Caki2 (cell line): ENCODE measurements at regions not wholly inside any gene's neighbourhood (a gene's known extent, or its start where the extent isn't known, plus 50 kb on each side); places are given as distances from the start of the nearest gene placed in this dataset.
"Not testable (repeated sequence)": the region's sequence is repeated elsewhere in the genome, so short reads cannot be mapped to it uniquely, and the experiment has no call there.

Experiments
- DNase-seq: peaks from one replicate; pipeline ENCODE4 v3.0.0-alpha.2; 2015; ENCODE audit warnings: low read depth
- in situ Hi-C: cut with HindIII; loops from 2 replicates; pipeline ENCODE4 v1.10.0; 2016; ENCODE audit warnings: low sequenced_read_pairs, low pct_unique_long_range_greater_than_20kb, mixed read lengths

GRCh38 chr18:2148823-2149222 lies 422.5 kb downstream of the METTL4 start:
- no peak for DNase-seq
- in situ Hi-C loops, result no loop called here

- in situ Hi-C loops, result no loop called here
- DNase-seq, result no peak
Measured at GRCh38 chr18:2150566-2150965, 420.7 kb downstream of the METTL4 start.

DNA sequence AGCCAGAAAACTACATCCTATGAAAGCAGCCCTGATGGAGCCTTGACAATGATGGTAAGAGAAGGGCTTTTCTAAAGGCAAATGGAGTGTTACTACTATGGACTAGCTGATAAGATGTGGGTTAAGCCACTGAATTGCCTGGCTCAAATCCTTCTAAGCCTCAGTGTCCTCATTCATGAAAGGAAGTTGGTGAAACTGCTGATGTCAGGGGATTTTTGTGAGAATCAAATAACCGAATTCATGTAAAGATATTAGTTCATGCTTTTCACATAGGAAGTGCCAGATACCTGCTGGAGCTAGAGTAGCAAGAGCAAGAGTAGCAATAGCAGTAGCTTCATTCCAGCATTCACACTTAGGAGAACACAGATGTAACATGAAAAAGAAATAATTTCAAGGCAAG lies 417.0 kb downstream of the METTL4 start:
- no peak for DNase-seq
- in situ Hi-C loops, result no loop called here

GRCh38 chr18:2164644-2165550 lies 406.4 kb downstream of the METTL4 start:
- in situ Hi-C loops, result no loop called here
- DNase-seq, result no peak

DNA sequence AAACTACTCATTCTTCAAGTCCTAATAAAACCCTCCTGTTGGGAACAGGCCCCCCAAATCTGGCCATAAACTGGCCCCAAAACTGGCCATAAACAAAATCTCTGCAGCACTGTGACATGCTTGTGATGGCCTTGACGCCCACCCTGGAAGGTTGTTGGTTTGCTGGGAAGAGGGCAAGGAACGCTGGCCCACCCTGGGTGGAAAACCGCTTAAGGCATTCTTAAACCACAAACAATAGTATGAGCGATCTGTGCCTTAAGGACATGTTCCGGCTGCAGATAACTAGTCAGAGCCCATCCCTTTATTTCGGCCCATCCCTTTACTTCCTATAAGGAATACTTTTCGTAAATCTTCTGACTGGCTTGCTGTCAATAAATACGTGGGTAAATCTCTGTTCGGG lies 404.4 kb downstream of the METTL4 start:
- DNase-seq, in situ Hi-C loops: not testable (repeated sequence)

GRCh38 chr18:2168022-2168421 lies 403.3 kb downstream of the METTL4 start:
- DNase-seq, result no peak
- in situ Hi-C loops, result no loop called here

GRCh38 chr18:2169656-2170055 lies 401.6 kb downstream of the METTL4 start:
- no peak for DNase-seq
- in situ Hi-C loops, result no loop called here

- in situ Hi-C loops, result no loop called here
- no peak for DNase-seq
Measured at GRCh38 chr18:2171840-2172625, 399.3 kb downstream of the METTL4 start.

GRCh38 chr18:2172881-2173280 lies 398.4 kb downstream of the METTL4 start:
- in situ Hi-C loops, result no loop called here
- no peak for DNase-seq

DNA sequence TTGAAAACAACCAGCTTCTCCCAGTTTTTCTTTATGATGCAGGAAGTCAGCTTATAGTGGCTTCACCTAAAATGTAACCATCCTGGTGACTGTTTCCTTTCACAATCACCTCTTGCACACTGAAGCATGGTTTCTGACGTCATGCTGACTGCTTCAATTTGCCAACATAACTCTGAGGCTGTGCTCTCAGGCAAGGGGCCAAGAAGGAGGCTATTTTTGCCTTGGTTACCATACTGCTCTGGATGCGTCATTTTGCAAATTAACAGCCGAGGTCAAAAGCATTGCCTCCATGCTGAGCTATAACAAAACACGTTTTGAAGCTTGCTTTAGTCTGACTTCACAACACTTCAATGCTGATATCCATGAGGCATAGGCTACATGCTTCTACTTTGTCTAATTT lies 397.8 kb downstream of the METTL4 start:
- no peak for DNase-seq
- in situ Hi-C loops, result no loop called here

- no peak for DNase-seq
- in situ Hi-C loops, result no loop called here
Measured at GRCh38 chr18:2178036-2178435, 393.3 kb downstream of the METTL4 start.

GRCh38 chr18:2179498-2180183 lies 391.7 kb downstream of the METTL4 start:
- in situ Hi-C loops, result no loop called here
- DNase-seq, result no peak

DNA sequence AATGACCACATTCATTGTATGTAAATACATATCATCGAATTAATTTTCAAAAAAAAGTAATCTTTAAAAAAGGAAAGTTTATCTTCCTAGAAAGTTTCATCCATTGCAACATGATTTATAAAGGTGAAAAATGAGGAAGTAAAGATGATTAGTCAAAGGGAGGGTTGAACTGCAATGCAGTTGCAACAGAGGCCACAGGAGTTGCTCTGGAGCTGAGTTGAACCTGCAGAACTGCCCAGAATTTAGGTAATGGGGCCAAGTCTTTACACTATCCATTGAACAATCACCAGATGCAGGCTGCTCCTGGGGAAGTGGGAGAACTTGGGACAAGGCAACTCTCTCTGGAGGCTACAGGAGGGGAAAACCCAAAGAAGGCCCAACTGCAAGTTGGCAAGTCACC lies 390.7 kb downstream of the METTL4 start:
- DNase-seq, result no peak
- in situ Hi-C loops, result no loop called here

GRCh38 chr18:2183432-2183831 lies 387.9 kb downstream of the METTL4 start:
- no peak for DNase-seq
- in situ Hi-C loops, result no loop called here

- no peak for DNase-seq
Measured at GRCh38 chr18:2186967-2187366, 384.3 kb downstream of the METTL4 start.

DNA sequence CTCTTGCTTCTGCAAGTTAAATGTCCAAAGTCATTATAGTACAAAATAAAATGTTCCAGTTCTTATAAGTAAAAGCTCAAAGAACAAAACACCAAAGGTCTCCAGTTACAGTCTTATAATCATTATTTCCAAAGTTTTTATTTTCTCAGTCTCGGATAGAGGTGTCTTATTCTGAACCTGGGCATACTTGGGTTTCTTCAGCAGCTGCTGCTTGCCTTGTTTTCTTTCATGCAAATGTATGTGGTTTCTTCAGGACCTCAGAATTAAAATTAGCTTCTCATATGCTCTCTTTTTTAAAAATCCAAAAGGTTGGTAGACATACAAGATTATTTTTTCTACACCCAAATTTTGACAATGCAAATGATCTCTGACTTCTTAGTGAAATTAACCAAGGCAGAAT lies 383.0 kb downstream of the METTL4 start:
- no peak for DNase-seq

More at GRCh38 chr18:2186967-2187366, 384.3 kb downstream of the METTL4 start:
- in situ Hi-C loops, result no loop called here

GRCh38 chr18:2191180-2191790 lies 380.0 kb downstream of the METTL4 start:
- no peak for DNase-seq
- in situ Hi-C loops, result no loop called here

More for the DNA sequence above, 383.0 kb downstream of the METTL4 start:
- in situ Hi-C loops, result no loop called here

GRCh38 chr18:2192562-2192961 lies 378.7 kb downstream of the METTL4 start:
- in situ Hi-C loops, result no loop called here

More at GRCh38 chr18:2192562-2192961, 378.7 kb downstream of the METTL4 start:
- no peak for DNase-seq
